ENCODE measurements at regions not wholly inside any gene's neighbourhood (a gene's known extent, or its start where the extent isn't known, plus 50 kb on each side); places are given as distances from the start of the nearest gene placed in this dataset.

DNA sequence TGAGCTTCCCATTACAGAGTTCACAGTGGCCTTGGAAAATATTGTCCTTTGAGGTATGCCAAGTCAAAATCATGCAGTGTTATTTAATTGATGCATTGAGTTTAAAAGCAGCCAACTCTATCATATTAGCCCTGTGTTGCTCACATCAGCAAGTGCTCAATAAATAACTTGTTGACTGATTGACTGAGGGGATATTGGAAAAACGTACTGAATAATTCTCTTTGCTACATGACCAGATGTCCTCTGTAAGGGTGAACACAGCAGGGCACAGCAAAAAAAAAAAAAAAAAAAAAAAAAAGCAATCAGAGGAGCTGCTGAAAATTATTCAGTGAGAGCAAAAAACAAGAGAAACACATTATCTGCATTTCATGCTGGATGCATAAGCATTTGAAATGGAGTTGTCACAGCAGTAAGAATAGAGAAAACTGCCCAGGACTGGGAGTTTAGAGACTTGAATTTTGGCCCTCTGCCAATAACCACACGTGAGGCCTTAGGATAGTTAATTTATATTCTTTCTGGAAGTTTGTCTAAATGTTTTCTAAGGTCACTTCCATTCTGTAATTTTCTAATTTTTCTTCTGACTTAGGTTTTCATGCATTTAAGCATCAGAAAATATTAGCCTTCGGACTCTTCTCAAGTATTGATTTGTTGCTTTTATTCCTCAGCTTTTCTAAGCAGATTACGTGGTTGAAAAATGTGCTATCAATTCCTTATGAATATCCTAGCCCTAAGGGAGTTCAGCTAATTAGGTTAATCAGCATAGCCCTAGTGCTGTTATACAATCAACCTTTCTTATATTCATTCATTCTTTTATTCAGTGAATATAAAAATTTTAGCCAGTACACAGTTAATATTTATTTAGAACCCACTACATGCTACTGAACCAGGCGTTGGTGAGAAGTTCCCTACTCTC is 246.8 kb upstream of the STXBP5 start:
- CTCF ChIA-PET: no interaction called here
- H3K36me3 Mint-ChIP-seq: no peaks in the 10 kb centered on the region
- DNase-seq (ENCODE audit: low spot score) (no peak), ATAC-seq (no peak)
- TF ChIP-seq EMX1 (CRISPR knock-in tag; IDR thresholded peaks at IDR 0.05): no peak
- no peak for TF ChIP-seq PRDM15 (CRISPR knock-in tag; IDR thresholded peaks at IDR 0.05)
- no peak for TF ChIP-seq SMAD3 (CRISPR knock-in tag; IDR thresholded peaks at IDR 0.05; ENCODE audit: borderline replicate concordance)
- TF ChIP-seq, protein P1, sequence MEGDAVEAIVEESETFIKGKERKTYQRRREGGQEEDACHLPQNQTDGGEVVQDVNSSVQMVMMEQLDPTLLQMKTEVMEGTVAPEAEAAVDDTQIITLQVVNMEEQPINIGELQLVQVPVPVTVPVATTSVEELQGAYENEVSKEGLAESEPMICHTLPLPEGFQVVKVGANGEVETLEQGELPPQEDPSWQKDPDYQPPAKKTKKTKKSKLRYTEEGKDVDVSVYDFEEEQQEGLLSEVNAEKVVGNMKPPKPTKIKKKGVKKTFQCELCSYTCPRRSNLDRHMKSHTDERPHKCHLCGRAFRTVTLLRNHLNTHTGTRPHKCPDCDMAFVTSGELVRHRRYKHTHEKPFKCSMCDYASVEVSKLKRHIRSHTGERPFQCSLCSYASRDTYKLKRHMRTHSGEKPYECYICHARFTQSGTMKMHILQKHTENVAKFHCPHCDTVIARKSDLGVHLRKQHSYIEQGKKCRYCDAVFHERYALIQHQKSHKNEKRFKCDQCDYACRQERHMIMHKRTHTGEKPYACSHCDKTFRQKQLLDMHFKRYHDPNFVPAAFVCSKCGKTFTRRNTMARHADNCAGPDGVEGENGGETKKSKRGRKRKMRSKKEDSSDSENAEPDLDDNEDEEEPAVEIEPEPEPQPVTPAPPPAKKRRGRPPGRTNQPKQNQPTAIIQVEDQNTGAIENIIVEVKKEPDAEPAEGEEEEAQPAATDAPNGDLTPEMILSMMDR (IDR thresholded peaks at IDR 0.05): no peak
- TF ChIP-seq IRF2 (CRISPR knock-in tag; IDR thresholded peaks at IDR 0.05; ENCODE audit: borderline replicate concordance, low read depth): no peak
- no peak for TF ChIP-seq TEAD1 (CRISPR knock-in tag; IDR thresholded peaks at IDR 0.05)
- no peak for TF ChIP-seq FOXJ3 (CRISPR knock-in tag; IDR thresholded peaks at IDR 0.05; ENCODE audit: borderline replicate concordance)
- no peak for TF ChIP-seq NFE2L1 (CRISPR knock-in tag; IDR thresholded peaks at IDR 0.05)
- TF ChIP-seq SMAD4 (CRISPR knock-in tag; IDR thresholded peaks at IDR 0.05): no peak
- no peaks in the 10 kb centered on the region for H3K27me3 Mint-ChIP-seq (ENCODE audit: low read depth)
- no peak overlapping the region for H3K4me3 Mint-ChIP-seq
- no peak overlapping the region for H3K27ac Mint-ChIP-seq
- POLR2A ChIA-PET: no interaction called here
- H3K4me1 Mint-ChIP-seq: peaks cover 4% of the 10 kb centered on the region
- peaks cover 2% of the 10 kb centered on the region for H3K9me3 Mint-ChIP-seq

DNA sequence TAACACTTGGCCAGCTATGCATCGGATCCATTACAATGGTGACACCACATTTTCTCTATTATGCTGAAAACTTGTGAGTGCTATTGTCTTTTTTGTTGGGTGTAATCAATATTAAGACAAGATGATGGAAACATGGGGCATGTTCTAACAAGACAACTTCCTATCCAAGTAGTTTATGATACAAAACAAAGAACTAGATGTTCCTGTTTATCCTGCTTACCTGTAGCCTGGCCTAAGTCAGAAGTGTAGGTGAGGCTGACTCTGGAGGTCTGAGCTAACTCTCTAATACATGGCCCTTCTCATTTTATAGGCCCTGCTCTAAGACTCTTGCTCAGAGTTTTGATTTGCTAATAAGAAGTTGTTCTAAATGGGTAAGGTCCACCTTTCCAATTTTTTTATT is 242.4 kb upstream of the STXBP5 start:
- H3K36me3 Mint-ChIP-seq: peaks cover 25% of the 10 kb centered on the region
- peaks cover 2% of the 10 kb centered on the region; the same call in 1 of the 2 replicates for H3K27me3 Mint-ChIP-seq (ENCODE audit: low read depth)
- TF ChIP-seq, protein P2, sequence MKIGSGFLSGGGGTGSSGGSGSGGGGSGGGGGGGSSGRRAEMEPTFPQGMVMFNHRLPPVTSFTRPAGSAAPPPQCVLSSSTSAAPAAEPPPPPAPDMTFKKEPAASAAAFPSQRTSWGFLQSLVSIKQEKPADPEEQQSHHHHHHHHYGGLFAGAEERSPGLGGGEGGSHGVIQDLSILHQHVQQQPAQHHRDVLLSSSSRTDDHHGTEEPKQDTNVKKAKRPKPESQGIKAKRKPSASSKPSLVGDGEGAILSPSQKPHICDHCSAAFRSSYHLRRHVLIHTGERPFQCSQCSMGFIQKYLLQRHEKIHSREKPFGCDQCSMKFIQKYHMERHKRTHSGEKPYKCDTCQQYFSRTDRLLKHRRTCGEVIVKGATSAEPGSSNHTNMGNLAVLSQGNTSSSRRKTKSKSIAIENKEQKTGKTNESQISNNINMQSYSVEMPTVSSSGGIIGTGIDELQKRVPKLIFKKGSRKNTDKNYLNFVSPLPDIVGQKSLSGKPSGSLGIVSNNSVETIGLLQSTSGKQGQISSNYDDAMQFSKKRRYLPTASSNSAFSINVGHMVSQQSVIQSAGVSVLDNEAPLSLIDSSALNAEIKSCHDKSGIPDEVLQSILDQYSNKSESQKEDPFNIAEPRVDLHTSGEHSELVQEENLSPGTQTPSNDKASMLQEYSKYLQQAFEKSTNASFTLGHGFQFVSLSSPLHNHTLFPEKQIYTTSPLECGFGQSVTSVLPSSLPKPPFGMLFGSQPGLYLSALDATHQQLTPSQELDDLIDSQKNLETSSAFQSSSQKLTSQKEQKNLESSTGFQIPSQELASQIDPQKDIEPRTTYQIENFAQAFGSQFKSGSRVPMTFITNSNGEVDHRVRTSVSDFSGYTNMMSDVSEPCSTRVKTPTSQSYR (CRISPR knock-in tag; IDR thresholded peaks at IDR 0.05): no peak
- H3K4me1 Mint-ChIP-seq: peaks cover 4% of the 10 kb centered on the region
- H3K9me3 Mint-ChIP-seq: peaks cover 39% of the 10 kb centered on the region
- CTCF ChIA-PET: no interaction called here
- H3K27ac Mint-ChIP-seq: no peak overlapping the region
- POLR2A ChIA-PET: no interaction called here
- no peak overlapping the region for H3K4me3 Mint-ChIP-seq
- DNase-seq (ENCODE audit: low spot score) (no peak), ATAC-seq (no peak)

GRCh38 chr6:146962329-146962728 is 241.9 kb upstream of the STXBP5 start:
- H3K4me1 Mint-ChIP-seq: peaks cover under 1% of the 10 kb centered on the region; the same call in 1 of the 2 replicates
- TF ChIP-seq ZBTB21 (CRISPR knock-in tag; IDR thresholded peaks at IDR 0.05; ENCODE audit: borderline replicate concordance): no peak
- TF ChIP-seq ZNF396 (CRISPR knock-in tag; IDR thresholded peaks at IDR 0.05; ENCODE audit: borderline replicate concordance): no peak
- no peak for TF ChIP-seq E2F1 (CRISPR knock-in tag; IDR thresholded peaks at IDR 0.05)
- no peak for TF ChIP-seq HMGA2 (CRISPR knock-in tag; IDR thresholded peaks at IDR 0.05)
- no peak for TF ChIP-seq SMAD4 (CRISPR knock-in tag; IDR thresholded peaks at IDR 0.05)
- TF ChIP-seq, protein P2 (CRISPR knock-in tag; IDR thresholded peaks at IDR 0.05): no peak
- H3K27ac Mint-ChIP-seq: no peak overlapping the region
- CTCF ChIA-PET: no interaction called here
- peaks cover 44% of the 10 kb centered on the region for H3K9me3 Mint-ChIP-seq
- POLR2A ChIA-PET: no interaction called here
- no peak for ATAC-seq
- no peak overlapping the region for H3K4me3 Mint-ChIP-seq
- H3K36me3 Mint-ChIP-seq: peaks cover 29% of the 10 kb centered on the region
- no peak for DNase-seq (ENCODE audit: low spot score)
- peaks cover 2% of the 10 kb centered on the region; the same call in 1 of the 2 replicates for H3K27me3 Mint-ChIP-seq (ENCODE audit: low read depth)

Data from WTC11 (cell line).